ENCODE measurements at regions not wholly inside any gene's neighbourhood (a gene's known extent, or its start where the extent isn't known, plus 50 kb on each side); places are given as distances from the start of the nearest gene placed in this dataset.

DNA sequence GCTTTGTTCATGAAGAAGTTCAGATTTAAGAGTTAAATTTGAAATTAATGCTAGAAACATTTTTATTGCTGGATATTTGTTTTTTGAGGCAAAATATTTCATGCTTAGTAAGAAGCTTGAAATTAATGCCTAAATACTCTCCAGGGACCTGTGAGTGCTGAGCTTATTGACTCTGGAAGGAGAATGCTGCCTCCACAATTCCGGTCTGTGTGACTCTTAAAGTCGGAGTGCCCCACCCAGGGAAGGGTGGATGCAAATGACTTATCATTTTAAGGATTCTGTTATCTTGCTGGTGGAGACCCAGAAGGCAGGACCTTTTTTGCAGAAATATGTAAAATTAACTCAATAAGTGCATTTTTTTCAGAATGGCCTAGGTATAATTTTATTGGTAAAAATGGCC, 143.8 kb upstream of the RXFP2 start:
- TF ChIP-seq, protein P1, sequence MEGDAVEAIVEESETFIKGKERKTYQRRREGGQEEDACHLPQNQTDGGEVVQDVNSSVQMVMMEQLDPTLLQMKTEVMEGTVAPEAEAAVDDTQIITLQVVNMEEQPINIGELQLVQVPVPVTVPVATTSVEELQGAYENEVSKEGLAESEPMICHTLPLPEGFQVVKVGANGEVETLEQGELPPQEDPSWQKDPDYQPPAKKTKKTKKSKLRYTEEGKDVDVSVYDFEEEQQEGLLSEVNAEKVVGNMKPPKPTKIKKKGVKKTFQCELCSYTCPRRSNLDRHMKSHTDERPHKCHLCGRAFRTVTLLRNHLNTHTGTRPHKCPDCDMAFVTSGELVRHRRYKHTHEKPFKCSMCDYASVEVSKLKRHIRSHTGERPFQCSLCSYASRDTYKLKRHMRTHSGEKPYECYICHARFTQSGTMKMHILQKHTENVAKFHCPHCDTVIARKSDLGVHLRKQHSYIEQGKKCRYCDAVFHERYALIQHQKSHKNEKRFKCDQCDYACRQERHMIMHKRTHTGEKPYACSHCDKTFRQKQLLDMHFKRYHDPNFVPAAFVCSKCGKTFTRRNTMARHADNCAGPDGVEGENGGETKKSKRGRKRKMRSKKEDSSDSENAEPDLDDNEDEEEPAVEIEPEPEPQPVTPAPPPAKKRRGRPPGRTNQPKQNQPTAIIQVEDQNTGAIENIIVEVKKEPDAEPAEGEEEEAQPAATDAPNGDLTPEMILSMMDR (IDR thresholded peaks at IDR 0.05): no peak
- TF ChIP-seq POLR2A (IDR thresholded peaks at IDR 0.05; ENCODE audit: low read depth): no peak

All from esophagus muscularis mucosa (tissue), 3 donors.